Neural cell (in vitro differentiated cells): ENCODE measurements at regions not wholly inside any gene's neighbourhood (a gene's known extent, or its start where the extent isn't known, plus 50 kb on each side); places are given as distances from the start of the nearest gene placed in this dataset.
"Not testable (repeated sequence)": the region's sequence is repeated elsewhere in the genome, so short reads cannot be mapped to it uniquely, and the experiment has no call there.

Experiments used
- H2AFZ ChIP-seq: fragments of 200-600, 300-800 bp; sonication (generic), shearing (Covaris generic); 2 replicates; pipeline ENCODE4 v1.6.0; 2014; ENCODE audit warnings: low read depth, mild to moderate bottlenecking, antibody characterized with exemption, low read length, moderate library complexity
- H3F3A ChIP-seq: fragments of 200-600 bp; shearing (Covaris generic); 2 replicates; pipeline ENCODE4 v1.6.1; 2016; ENCODE audit warnings: mild to moderate bottlenecking, moderate library complexity, mixed read lengths, antibody characterized with exemption, low read length; ENCODE audit not compliant: insufficient read depth, poor library complexity, severe bottlenecking
- H3K27ac ChIP-seq: fragments of 200-600, 300-800 bp; sonication (generic), shearing (Covaris generic); 2 replicates; pipeline ENCODE4 v1.5.1; 2014; ENCODE audit warnings: mild to moderate bottlenecking, low read length, moderate library complexity
- H3K27me3 ChIP-seq: fragments of 300-800, 200-600 bp; sonication (generic), shearing (Covaris generic); 2 replicates; pipeline ENCODE4 v1.6.0; 2014; ENCODE audit warnings: mild to moderate bottlenecking, low read depth, low read length, moderate library complexity; ENCODE audit not compliant: insufficient read depth
- H3K36me3 ChIP-seq: fragments of 300-800, 200-600 bp; sonication (generic), shearing (Covaris generic); 2 replicates; pipeline ENCODE4 v1.5.1; 2014; ENCODE audit warnings: mild to moderate bottlenecking, antibody characterized with exemption, low read length, moderate library complexity; ENCODE audit not compliant: insufficient read depth
- H3K4me2 ChIP-seq: fragments of 300-800, 200-600 bp; sonication (generic), shearing (Covaris generic); 2 replicates; pipeline ENCODE4 v1.6.0; 2014; ENCODE audit warnings: mild to moderate bottlenecking, low read length
- H3K4me3 ChIP-seq: fragments of 300-800, 200-600 bp; sonication (generic), shearing (Covaris generic); 2 replicates; pipeline ENCODE4 v1.5.1; 2014; ENCODE audit warnings: mild to moderate bottlenecking, low read length, moderate library complexity
- H3K79me2 ChIP-seq: fragments of 200-600 bp; shearing (Covaris generic); replicated peaks from 2 replicates; pipeline ENCODE4 v1.6.0; 2014; ENCODE audit warnings: mild to moderate bottlenecking, low read length, moderate library complexity; ENCODE audit not compliant: insufficient read depth
- H3K9ac ChIP-seq: fragments of 300-800, 200-600 bp; sonication (generic), shearing (Covaris generic); 2 replicates; pipeline ENCODE4 v1.6.1; 2016; ENCODE audit warnings: mild to moderate bottlenecking, low read length, mixed read lengths
- H3K9me2 ChIP-seq: fragments of 200-600 bp; shearing (Covaris generic); 2 replicates; pipeline ENCODE4 v1.6.1; 2016; ENCODE audit warnings: mild to moderate bottlenecking, low read length, mixed read lengths; ENCODE audit not compliant: insufficient read depth
- H3K9me3 ChIP-seq: fragments of 200-600, 300-800 bp; sonication (generic), shearing (Covaris generic); 2 replicates; pipeline ENCODE4 v1.6.1; 2016; ENCODE audit warnings: mild to moderate bottlenecking, mixed run types, low read length, moderate library complexity, mixed read lengths
- H4K20me1 ChIP-seq: fragments of 200-600 bp; shearing (Covaris generic); 2 replicates; pipeline ENCODE4 v1.6.1; 2016; ENCODE audit warnings: mild to moderate bottlenecking, mixed run types; ENCODE audit not compliant: insufficient read depth
- CTCF ChIP-seq: fragments of 450-650 bp; IDR thresholded peaks from 2 replicates; pipeline ENCODE4 v1.5.1; 2014; ENCODE audit warnings: antibody characterized with exemption, mild to moderate bottlenecking, moderate library complexity; ENCODE audit not compliant: poor library complexity, severe bottlenecking
- EP300 ChIP-seq: fragments of 450-650 bp; conservative IDR thresholded peaks from 2 replicates; pipeline ENCODE4 v1.6.1; 2014; ENCODE audit warnings: antibody characterized with exemption, mild to moderate bottlenecking, moderate library complexity; ENCODE audit not compliant: poor library complexity, severe bottlenecking
- EZH2 ChIP-seq: fragments of 200-600, 300-800 bp; shearing (Covaris generic), sonication (generic); IDR thresholded peaks from 2 replicates; pipeline ENCODE4 v1.6.1; 2014; ENCODE audit warnings: antibody characterized with exemption, low read length, borderline replicate concordance, mild to moderate bottlenecking; ENCODE audit not compliant: insufficient read depth, poor library complexity, severe bottlenecking
- MXI1 ChIP-seq: fragments of 450-650 bp; conservative IDR thresholded peaks from 2 replicates; pipeline ENCODE4 v1.6.1; 2014; ENCODE audit warnings: antibody characterized with exemption, mild to moderate bottlenecking; ENCODE audit not compliant: poor library complexity, severe bottlenecking
- POLR2AphosphoS5 ChIP-seq: IDR thresholded peaks from 2 replicates; pipeline ENCODE4 v1.6.1; 2012
- RAD21 ChIP-seq: fragments of 450-650 bp; conservative IDR thresholded peaks from 2 replicates; pipeline ENCODE4 v1.6.1; 2014; ENCODE audit warnings: antibody characterized with exemption, mild to moderate bottlenecking, moderate library complexity
- SMC3 ChIP-seq: fragments of 450-650 bp; conservative IDR thresholded peaks from 2 replicates; pipeline ENCODE4 v1.6.1; 2014; ENCODE audit warnings: antibody characterized with exemption, mild to moderate bottlenecking, moderate library complexity; ENCODE audit not compliant: poor library complexity
- TAF1 ChIP-seq: IDR thresholded peaks from 2 replicates; pipeline ENCODE4 v1.6.1; 2012; ENCODE audit warnings: low read depth
- TF ChIP-seq, protein P1 (sequence below): IDR thresholded peaks from 2 replicates; pipeline ENCODE4 v1.6.1; 2012; ENCODE audit warnings: borderline replicate concordance

- Histone ChIP-seq H3K9me2 (no peaks in the 10 kb centered on the region), H3K4me2 (no peak overlapping the region), H3K27me3 (no peaks in the 10 kb centered on the region), H4K20me1 (no peaks in the 10 kb centered on the region), H3K9ac (no peak overlapping the region), H2AFZ (no peak overlapping the region), H3K9me3 (no peaks in the 10 kb centered on the region), H3K4me3 (no peak overlapping the region), H3K79me2 (no peaks in the 10 kb centered on the region), H3K36me3 (no peaks in the 10 kb centered on the region), H3F3A (no peaks in the 10 kb centered on the region), H3K27ac (no peak overlapping the region)
- TF ChIP-seq RAD21 (no peak), EZH2 (no peak), SMC3 (no peak), POLR2AphosphoS5 (no peak), CTCF (no peak), EP300 (no peak)
- TF ChIP-seq, protein P1, sequence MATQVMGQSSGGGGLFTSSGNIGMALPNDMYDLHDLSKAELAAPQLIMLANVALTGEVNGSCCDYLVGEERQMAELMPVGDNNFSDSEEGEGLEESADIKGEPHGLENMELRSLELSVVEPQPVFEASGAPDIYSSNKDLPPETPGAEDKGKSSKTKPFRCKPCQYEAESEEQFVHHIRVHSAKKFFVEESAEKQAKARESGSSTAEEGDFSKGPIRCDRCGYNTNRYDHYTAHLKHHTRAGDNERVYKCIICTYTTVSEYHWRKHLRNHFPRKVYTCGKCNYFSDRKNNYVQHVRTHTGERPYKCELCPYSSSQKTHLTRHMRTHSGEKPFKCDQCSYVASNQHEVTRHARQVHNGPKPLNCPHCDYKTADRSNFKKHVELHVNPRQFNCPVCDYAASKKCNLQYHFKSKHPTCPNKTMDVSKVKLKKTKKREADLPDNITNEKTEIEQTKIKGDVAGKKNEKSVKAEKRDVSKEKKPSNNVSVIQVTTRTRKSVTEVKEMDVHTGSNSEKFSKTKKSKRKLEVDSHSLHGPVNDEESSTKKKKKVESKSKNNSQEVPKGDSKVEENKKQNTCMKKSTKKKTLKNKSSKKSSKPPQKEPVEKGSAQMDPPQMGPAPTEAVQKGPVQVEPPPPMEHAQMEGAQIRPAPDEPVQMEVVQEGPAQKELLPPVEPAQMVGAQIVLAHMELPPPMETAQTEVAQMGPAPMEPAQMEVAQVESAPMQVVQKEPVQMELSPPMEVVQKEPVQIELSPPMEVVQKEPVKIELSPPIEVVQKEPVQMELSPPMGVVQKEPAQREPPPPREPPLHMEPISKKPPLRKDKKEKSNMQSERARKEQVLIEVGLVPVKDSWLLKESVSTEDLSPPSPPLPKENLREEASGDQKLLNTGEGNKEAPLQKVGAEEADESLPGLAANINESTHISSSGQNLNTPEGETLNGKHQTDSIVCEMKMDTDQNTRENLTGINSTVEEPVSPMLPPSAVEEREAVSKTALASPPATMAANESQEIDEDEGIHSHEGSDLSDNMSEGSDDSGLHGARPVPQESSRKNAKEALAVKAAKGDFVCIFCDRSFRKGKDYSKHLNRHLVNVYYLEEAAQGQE, result no peak
These were observed 159.7 kb downstream of the GNAI1 start for GRCh38 chr7:80294346-80294745.

- not testable (repeated sequence) for H3K9ac ChIP-seq, H3K9me2 ChIP-seq, H2AFZ ChIP-seq, H3K4me3 ChIP-seq, H4K20me1 ChIP-seq, H3K27ac ChIP-seq, H3K9me3 ChIP-seq, H3K27me3 ChIP-seq, H3K36me3 ChIP-seq, H3K79me2 ChIP-seq, H3F3A ChIP-seq, H3K4me2 ChIP-seq
These were observed 158.0 kb downstream of the GNAI1 start for GRCh38 chr7:80292634-80293033.

DNA sequence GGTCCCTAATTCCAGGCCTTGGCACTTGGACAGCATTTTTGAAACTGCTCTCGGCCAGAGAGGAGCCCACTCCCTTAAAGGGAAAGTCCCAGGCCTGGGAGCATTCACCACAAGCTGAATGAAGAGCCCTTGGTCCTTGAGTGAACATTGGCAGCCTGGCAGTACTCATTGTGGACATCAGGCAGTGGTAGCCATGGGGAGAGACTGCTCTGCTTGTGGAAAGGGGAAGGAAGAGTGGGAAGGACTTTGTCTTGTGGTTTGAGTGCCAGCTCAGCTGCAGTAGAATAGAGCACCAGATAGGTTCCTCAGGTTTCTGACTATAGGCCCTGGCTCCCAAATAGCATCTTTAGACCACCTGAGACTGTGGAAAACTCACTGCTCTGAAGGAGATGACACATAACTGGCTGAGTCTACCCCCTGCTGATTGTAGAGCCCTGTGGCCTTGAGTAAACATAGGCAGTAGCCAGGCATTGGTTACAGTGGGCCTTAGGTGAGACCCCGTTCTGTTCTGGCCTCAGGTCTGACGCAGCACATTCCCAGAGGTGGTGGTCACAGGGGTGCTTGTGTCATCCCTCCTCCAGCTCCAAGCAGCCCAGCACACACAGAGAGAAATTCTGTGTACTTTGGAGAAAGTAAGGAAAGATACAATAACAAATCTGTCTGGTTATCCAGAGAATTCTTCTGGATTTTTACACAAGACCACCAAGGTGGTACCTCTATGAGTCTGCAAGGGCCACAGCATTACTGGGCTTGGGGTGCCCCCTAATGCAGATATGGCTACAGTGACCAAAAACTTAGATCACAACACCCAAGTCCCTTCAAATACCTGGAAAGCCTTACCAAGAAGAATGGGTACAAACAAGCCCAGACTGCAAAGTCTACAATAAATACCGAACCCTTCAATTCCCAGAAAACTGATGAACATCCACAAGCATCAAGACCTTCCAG is 153.8 kb downstream of the GNAI1 start:
- H3K4me2 ChIP-seq, result no peak overlapping the region

More for the DNA sequence above, 153.8 kb downstream of the GNAI1 start:
- no peaks in the 10 kb centered on the region for H3K79me2 ChIP-seq
- H3K9ac ChIP-seq, result no peak overlapping the region
- no peak overlapping the region for H2AFZ ChIP-seq
- no peaks in the 10 kb centered on the region for H3F3A ChIP-seq
- H3K27ac ChIP-seq, result no peak overlapping the region
- no peaks in the 10 kb centered on the region for H3K27me3 ChIP-seq
- TF ChIP-seq MXI1 (no peak), RAD21 (no peak), POLR2AphosphoS5 (no peak), EP300 (no peak), CTCF (no peak), EZH2 (no peak), TAF1 (no peak), SMC3 (no peak)
- TF ChIP-seq, protein P1, result no peak
- H4K20me1 ChIP-seq, result no peaks in the 10 kb centered on the region
- H3K4me3 ChIP-seq, result no peak overlapping the region
- no peaks in the 10 kb centered on the region for H3K9me3 ChIP-seq
- no peaks in the 10 kb centered on the region for H3K9me2 ChIP-seq
- H3K36me3 ChIP-seq, result no peaks in the 10 kb centered on the region
